ENCODE measurements at regions not wholly inside any gene's neighbourhood (a gene's known extent, or its start where the extent isn't known, plus 50 kb on each side); places are given as distances from the start of the nearest gene placed in this dataset.

- Mint-ChIP-seq H3K4me3 (no peak overlapping the region), H3K4me1 (peaks cover 5% of the 10 kb centered on the region)
- no peak for TF ChIP-seq CTCF (IDR thresholded peaks at IDR 0.05; ENCODE audit: unreplicated experiment)
Observed at GRCh38 chr3:14262212-14262611, 83.6 kb downstream of the LSM3 start.

DNA sequence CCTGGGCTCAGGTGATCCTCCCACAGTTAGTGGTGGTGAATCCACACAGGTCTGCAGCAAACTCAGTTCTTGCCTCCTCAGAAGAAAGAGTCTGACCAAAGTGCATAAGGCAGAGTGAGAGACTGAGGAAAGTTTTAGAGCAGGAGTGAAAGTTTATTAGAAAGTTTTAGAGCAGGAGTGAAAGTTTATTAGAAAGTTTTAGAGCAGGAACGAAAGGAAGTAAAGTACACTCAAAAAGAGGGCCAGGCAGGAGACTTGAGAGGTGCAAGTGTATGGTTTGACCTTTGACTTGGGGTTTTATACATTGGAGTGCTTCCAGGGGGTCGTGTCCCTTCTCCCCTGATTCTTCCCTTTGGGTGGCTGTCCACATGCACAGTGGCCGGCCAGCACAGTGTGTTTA, 84.2 kb downstream of the LSM3 start:
- H3K27me3 Mint-ChIP-seq (ENCODE audit: low read depth), result no peaks in the 10 kb centered on the region
- peaks cover 5% of the 10 kb centered on the region for H3K4me1 Mint-ChIP-seq
- peaks cover 6% of the 10 kb centered on the region for H3K9me3 Mint-ChIP-seq
- H3K36me3 Mint-ChIP-seq, result no peaks in the 10 kb centered on the region
- H3K27ac Mint-ChIP-seq, result no peak overlapping the region
- DNase-seq (ENCODE audit: low spot score in 2 of 2, unreplicated experiment in 2 of 2), result no peak
- TF ChIP-seq CTCF (IDR thresholded peaks at IDR 0.05; ENCODE audit: unreplicated experiment), result no peak
- H3K4me3 Mint-ChIP-seq, result no peak overlapping the region

More at GRCh38 chr3:14262212-14262611, 83.6 kb downstream of the LSM3 start:
- Mint-ChIP-seq H3K36me3 (no peaks in the 10 kb centered on the region), H3K9me3 (peaks cover 6% of the 10 kb centered on the region), H3K27me3 (ENCODE audit: low read depth) (no peaks in the 10 kb centered on the region), H3K27ac (no peak overlapping the region)
- DNase-seq (ENCODE audit: low spot score in 2 of 2, unreplicated experiment in 2 of 2), result no peak

DNA sequence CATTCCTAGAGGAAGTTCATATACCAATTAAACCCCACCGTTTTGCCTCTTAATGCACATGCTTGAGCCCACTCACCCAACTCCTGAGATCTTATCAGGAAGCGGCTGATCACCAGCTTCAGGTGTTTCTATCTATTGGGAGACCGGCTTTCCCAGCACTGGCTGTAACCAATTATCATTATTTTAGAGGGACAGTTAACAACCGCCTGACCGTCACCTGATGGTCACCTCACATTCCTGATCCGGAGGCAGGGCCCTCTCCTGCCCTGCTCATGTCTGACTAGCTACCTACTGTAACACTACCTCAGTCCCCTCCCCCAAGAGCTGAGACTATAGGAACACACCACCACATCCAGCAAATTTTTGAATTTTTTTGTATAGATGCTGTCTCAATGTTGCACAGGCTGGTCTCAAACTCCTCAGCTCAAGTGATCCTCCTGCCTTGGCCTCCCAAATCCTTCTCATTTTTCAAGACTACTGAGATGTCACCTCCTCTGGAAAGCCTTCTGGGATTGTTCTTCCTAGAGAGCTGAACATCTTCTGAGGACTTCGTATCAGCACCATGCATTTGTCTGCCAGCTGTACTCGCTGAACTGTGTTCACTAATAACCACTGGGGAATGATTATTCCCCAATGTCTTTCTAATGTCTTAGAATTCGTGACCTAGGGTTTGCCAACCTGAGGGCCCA, 84.8 kb downstream of the LSM3 start:
- H3K36me3 Mint-ChIP-seq, result no peaks in the 10 kb centered on the region
- no peak for TF ChIP-seq CTCF (IDR thresholded peaks at IDR 0.05; ENCODE audit: unreplicated experiment)
- DNase-seq (ENCODE audit: low spot score in 2 of 2, unreplicated experiment in 2 of 2), result no peak
- peaks cover 6% of the 10 kb centered on the region for H3K9me3 Mint-ChIP-seq
- H3K4me1 Mint-ChIP-seq, result peaks cover 5% of the 10 kb centered on the region
- no peak overlapping the region for H3K4me3 Mint-ChIP-seq
- no peak overlapping the region for H3K27ac Mint-ChIP-seq
- no peaks in the 10 kb centered on the region for H3K27me3 Mint-ChIP-seq (ENCODE audit: low read depth)

- H3K4me3 Mint-ChIP-seq, result no peak overlapping the region
- no peak for DNase-seq (ENCODE audit: low spot score in 2 of 2, unreplicated experiment in 2 of 2)
- H3K36me3 Mint-ChIP-seq, result no peaks in the 10 kb centered on the region
- H3K4me1 Mint-ChIP-seq, result peaks cover 5% of the 10 kb centered on the region
- H3K27ac Mint-ChIP-seq, result no peak overlapping the region
- TF ChIP-seq CTCF (IDR thresholded peaks at IDR 0.05; ENCODE audit: unreplicated experiment), result no peak
- no peaks in the 10 kb centered on the region for H3K27me3 Mint-ChIP-seq (ENCODE audit: low read depth)
- H3K9me3 Mint-ChIP-seq, result peaks cover 12% of the 10 kb centered on the region
Observed at GRCh38 chr3:14265246-14265962, 86.8 kb downstream of the LSM3 start.

DNA sequence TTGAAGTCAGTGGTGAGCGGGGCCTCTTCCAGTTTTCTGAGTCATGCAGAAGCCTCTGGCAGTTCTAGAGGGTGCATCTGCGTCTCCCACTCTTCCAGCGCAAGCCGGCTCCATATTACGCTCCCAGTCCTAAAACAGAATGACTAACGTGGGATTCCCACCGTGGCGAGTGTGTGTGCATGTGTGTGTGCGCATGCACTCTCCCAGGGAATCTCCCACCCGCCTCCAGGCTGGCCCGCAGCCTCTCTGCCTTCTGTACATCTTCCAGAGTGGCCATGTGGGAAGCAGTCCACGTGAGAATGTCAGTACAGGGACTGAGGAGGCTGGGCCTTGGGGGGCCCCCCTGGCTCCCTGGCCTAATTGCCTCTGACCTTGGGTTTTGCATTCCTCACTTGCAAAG, 87.7 kb downstream of the LSM3 start:
- Mint-ChIP-seq H3K4me3 (no peak overlapping the region), H3K27me3 (ENCODE audit: low read depth) (no peaks in the 10 kb centered on the region), H3K27ac (no peak overlapping the region), H3K9me3 (peaks cover 12% of the 10 kb centered on the region), H3K4me1 (peaks cover 8% of the 10 kb centered on the region), H3K36me3 (no peaks in the 10 kb centered on the region)
- no peak for DNase-seq (ENCODE audit: low spot score in 2 of 2, unreplicated experiment in 2 of 2)
- TF ChIP-seq CTCF (IDR thresholded peaks at IDR 0.05; ENCODE audit: unreplicated experiment), result no peak
